SJSA1 (cell line): ENCODE measurements at regions not wholly inside any gene's neighbourhood (a gene's known extent, or its start where the extent isn't known, plus 50 kb on each side); places are given as distances from the start of the nearest gene placed in this dataset.

Experiments
- DNase-seq, 2 experiments: peaks; one replicate each; pipeline ENCODE4 v3.0.0-alpha.2; 2015 to 2020; ENCODE audit warnings: low spot score in 2 of 2, low read depth in 1 of 2
- H3K27ac ChIP-seq: fragments of 250-450 bp; sonication (Bioruptor Pico); 2 replicates; pipeline ENCODE4 v1.5.1; 2020; ENCODE audit warnings: mild to moderate bottlenecking, moderate library complexity
- H3K27me3 ChIP-seq: fragments of 250-450 bp; sonication (Bioruptor Pico); replicated peaks from 2 replicates; pipeline ENCODE4 v1.5.1; 2020; ENCODE audit warnings: mild to moderate bottlenecking, moderate library complexity
- H3K36me3 ChIP-seq: fragments of 250-450 bp; sonication (Bioruptor Pico); 2 replicates; pipeline ENCODE4 v1.5.1; 2020; ENCODE audit warnings: mild to moderate bottlenecking
- H3K4me1 ChIP-seq: fragments of 250-450 bp; sonication (Bioruptor Pico); replicated peaks from 2 replicates; pipeline ENCODE4 v1.6.1; 2021; ENCODE audit warnings: mild to moderate bottlenecking
- H3K4me3 ChIP-seq: fragments of 250-450 bp; sonication (Bioruptor Pico); 2 replicates; pipeline ENCODE4 v1.5.1; 2020; ENCODE audit warnings: mild to moderate bottlenecking
- H3K9me3 ChIP-seq: fragments of 250-450 bp; sonication (Bioruptor Pico); replicated peaks from 2 replicates; pipeline ENCODE4 v1.5.1; 2020; ENCODE audit warnings: mild to moderate bottlenecking

DNA sequence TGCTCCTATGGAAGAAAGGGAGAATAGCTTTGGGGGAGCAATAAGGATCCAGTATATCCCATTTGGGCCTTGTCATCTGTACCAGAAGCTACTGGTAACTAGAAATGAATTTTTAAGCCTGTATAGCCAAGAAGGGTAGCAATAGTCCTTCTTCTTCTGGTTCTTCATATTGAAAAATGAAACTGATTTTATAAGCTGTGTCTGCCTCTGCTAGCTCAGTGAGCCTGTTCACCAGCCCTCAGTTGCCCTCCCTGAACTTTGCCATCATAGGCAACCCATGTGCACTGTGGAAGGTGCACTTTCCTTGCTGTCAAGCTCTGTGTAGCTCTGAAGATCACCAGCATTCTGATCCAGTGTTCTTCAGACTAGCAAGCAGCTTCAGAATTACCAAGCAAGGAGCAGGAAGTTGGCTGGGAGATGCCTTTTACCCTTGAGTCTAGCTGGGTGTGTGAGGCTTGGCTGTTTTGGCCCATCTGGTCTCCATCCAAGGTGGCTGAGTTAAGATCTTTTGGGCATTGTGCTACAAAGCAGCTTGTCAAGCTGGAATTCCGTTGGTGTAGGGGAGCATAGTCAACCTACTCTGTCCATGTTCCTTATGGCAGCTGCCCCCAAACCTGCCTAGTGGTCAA lies 55.8 kb upstream of the MGAT5 start:
- no peaks in the 10 kb centered on the region; the same call in 1 of the 2 replicates for H3K9me3 ChIP-seq
- H3K36me3 ChIP-seq, result no peaks in the 10 kb centered on the region
- no peak for DNase-seq
- no peaks in the 10 kb centered on the region for H3K27me3 ChIP-seq
- H3K27ac ChIP-seq, result no peak overlapping the region
- H3K4me1 ChIP-seq, result no peaks in the 10 kb centered on the region
- no peak overlapping the region for H3K4me3 ChIP-seq

DNA sequence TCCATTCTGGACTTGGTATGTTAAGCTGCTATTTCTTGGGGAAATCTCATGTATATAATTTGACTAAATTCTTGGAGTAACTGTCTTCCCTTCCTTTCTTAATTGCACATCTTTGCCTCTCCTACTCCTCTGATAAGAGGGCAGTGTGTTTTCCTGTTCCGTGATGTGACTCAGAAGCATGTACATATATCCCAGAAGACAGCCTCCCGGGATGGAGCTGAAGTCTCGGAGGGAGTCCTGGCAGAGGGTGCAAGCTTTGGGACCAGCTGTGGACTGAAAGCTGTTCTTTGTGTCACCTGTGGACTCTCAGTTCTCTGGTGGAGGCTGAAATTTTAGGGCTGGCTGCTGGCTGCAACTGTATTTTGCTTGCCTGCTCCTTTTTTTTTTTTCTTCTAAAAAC lies 54.7 kb upstream of the MGAT5 start:
- no peaks in the 10 kb centered on the region for H3K27me3 ChIP-seq
- no peak for DNase-seq
- no peaks in the 10 kb centered on the region; the same call in 1 of the 2 replicates for H3K9me3 ChIP-seq
- H3K4me1 ChIP-seq, result no peaks in the 10 kb centered on the region
- no peaks in the 10 kb centered on the region for H3K36me3 ChIP-seq
- H3K4me3 ChIP-seq, result no peak overlapping the region
- no peak overlapping the region for H3K27ac ChIP-seq

DNA sequence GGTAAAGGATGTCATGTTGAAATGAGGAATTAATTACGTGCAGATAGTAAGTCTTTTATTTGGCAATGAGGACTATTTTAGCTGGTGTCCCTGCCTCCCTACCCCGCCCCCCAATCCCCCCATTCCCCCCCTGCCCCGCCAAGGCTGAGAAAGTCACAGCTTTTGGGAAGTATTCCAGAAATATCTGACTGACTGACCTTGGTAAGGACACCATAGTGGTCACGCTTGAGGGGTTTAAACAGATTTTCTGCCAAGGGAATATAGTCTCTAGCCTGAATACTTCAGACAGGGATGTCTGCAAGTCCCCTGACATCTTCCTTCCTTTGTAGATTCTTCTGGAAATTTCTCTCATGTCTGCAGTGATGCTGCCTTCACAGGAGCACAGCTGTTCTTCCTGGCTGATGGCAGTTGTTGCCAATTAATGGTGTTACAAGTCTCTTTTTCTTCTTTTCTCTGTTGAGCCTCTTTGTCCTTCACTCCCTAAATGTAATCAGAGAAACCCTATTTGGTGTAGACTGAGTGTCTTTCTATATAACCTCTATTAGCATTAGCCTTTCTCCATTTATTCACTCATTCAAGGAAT lies 53.7 kb upstream of the MGAT5 start:
- Histone ChIP-seq H3K4me3 (no peak overlapping the region), H3K27ac (no peak overlapping the region), H3K9me3 (no peaks in the 10 kb centered on the region; the same call in 1 of the 2 replicates), H3K27me3 (no peaks in the 10 kb centered on the region), H3K36me3 (no peaks in the 10 kb centered on the region), H3K4me1 (no peaks in the 10 kb centered on the region)
- DNase-seq, result no peak

DNA sequence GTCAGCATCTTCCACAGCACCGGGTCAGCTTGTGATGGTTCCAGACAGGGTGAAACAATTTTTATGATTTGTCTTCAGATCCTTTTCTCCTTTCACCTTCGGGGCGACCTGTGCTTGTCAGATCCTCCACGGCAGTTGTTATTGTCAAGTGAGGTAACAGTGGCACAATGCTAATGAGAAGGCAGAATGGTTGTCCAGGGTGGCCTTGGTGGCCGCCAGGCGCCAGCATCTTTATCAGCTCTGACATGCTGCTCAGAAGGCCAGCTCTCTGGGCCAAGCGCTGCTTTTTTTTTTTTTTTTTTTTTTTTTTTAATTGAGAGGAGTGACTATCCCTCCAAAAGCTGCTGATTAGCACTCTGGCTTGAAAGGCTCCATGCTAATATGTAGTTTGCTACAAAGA lies 52.3 kb upstream of the MGAT5 start:
- H3K4me1 ChIP-seq, result no peaks in the 10 kb centered on the region

DNA sequence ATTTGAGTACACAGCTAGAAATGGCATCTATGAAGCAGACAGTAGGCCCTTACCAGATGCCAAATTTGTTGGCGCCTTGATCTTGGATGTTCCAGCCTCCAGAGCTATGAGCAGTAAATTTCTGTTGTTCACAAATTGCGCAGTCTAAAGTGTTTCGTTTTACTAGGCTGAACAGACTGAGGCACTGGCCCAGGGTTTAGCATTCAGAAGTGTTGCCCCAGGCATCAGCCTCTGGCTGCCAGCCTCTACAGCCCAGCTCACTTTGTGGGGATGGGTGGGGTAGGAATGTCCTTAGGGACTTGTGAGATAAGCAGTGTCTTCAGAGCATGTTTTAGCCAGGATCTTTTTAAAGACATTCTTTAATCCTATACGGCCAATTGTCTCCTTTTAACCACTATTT lies 51.5 kb upstream of the MGAT5 start:
- no peak overlapping the region for H3K4me3 ChIP-seq
- no peak for DNase-seq
- H3K27ac ChIP-seq, result no peak overlapping the region
- no peaks in the 10 kb centered on the region for H3K4me1 ChIP-seq
- no peaks in the 10 kb centered on the region; the same call in 1 of the 2 replicates for H3K9me3 ChIP-seq
- H3K27me3 ChIP-seq, result no peaks in the 10 kb centered on the region
- H3K36me3 ChIP-seq, result no peaks in the 10 kb centered on the region

More for the DNA sequence above, 52.3 kb upstream of the MGAT5 start:
- Histone ChIP-seq H3K36me3 (no peaks in the 10 kb centered on the region), H3K4me3 (no peak overlapping the region), H3K27ac (no peak overlapping the region), H3K27me3 (no peaks in the 10 kb centered on the region), H3K9me3 (no peaks in the 10 kb centered on the region; the same call in 1 of the 2 replicates)
- DNase-seq, result no peak

GRCh38 chr2:134203175-134203574 lies 50.7 kb upstream of the MGAT5 start:
- no peak overlapping the region for H3K27ac ChIP-seq
- no peaks in the 10 kb centered on the region for H3K9me3 ChIP-seq
- H3K36me3 ChIP-seq, result no peaks in the 10 kb centered on the region
- DNase-seq, result no peak
- H3K4me3 ChIP-seq, result no peak overlapping the region
- no peaks in the 10 kb centered on the region for H3K27me3 ChIP-seq
- no peaks in the 10 kb centered on the region for H3K4me1 ChIP-seq
